B cell (primary cell): ENCODE measurements at regions not wholly inside any gene's neighbourhood (a gene's known extent, or its start where the extent isn't known, plus 50 kb on each side); places are given as distances from the start of the nearest gene placed in this dataset.
"Not testable (repeated sequence)": the region's sequence is repeated elsewhere in the genome, so short reads cannot be mapped to it uniquely, and the experiment has no call there.

Experiments used
- CTCF ChIP-seq: fragments of 200-600 bp; IDR thresholded peaks from one replicate; pipeline ENCODE4 v1.8.0; 2022; ENCODE audit warnings: antibody characterized with exemption, mild to moderate bottlenecking
- EZH2 ChIP-seq: IDR thresholded peaks from 2 replicates; pipeline ENCODE4 v1.6.1; 2012; ENCODE audit warnings: borderline replicate concordance, low read depth, mild to moderate bottlenecking, moderate library complexity, low read length; ENCODE audit not compliant: insufficient read depth, poor library complexity, severe bottlenecking

GRCh38 chr15:21759401-21760165 lies 118.0 kb downstream of the POTEB start:
- not testable (repeated sequence) for TF ChIP-seq EZH2, CTCF
